ENCODE measurements at regions not wholly inside any gene's neighbourhood (a gene's known extent, or its start where the extent isn't known, plus 50 kb on each side); places are given as distances from the start of the nearest gene placed in this dataset.

GRCh38 chr6:116992546-116992945, 115.5 kb downstream of the RFX6 start:
- H3K4me3 ChIP-seq (ENCODE audit: insufficient read depth in 1 of 2, low read depth in 1 of 2, low read length in 2 of 2): no peak overlapping the region
- H2BK5ac ChIP-seq (ENCODE audit: low read depth, low read length, poor library complexity, severe bottlenecking): no peak overlapping the region
- no peak overlapping the region for H3K23ac ChIP-seq (ENCODE audit: low read length in 2 of 2)
- no peak overlapping the region for H2AFZ ChIP-seq (ENCODE audit: low read depth, low read length)
- H3K9me3 ChIP-seq (ENCODE audit: control insufficient read depth, low read length): no peaks in the 10 kb centered on the region
- no peak overlapping the region for H3K4ac ChIP-seq (ENCODE audit: low read depth in 1 of 2, low read length in 2 of 2)
- H3K4me1 ChIP-seq (ENCODE audit: control insufficient read depth, insufficient read depth, low read depth, low read length): no peaks in the 10 kb centered on the region
- H2BK15ac ChIP-seq (ENCODE audit: low read depth, poor library complexity, severe bottlenecking): no peak overlapping the region
- H4K91ac ChIP-seq (ENCODE audit: low read length): no peak overlapping the region
- no peak overlapping the region for H3K4me2 ChIP-seq (ENCODE audit: low read length, poor library complexity, severe bottlenecking)
- H2BK120ac ChIP-seq (ENCODE audit: low read depth, low read length): no peak overlapping the region
- H3K14ac ChIP-seq (ENCODE audit: low read length in 2 of 2): no peak overlapping the region
- H3K79me1 ChIP-seq (replicated peaks; ENCODE audit: low read length, poor library complexity, severe bottlenecking): no peaks in the 10 kb centered on the region
- no peak overlapping the region for H3K18ac ChIP-seq (ENCODE audit: low read depth in 1 of 2, low read length in 2 of 2)
- no peaks in the 10 kb centered on the region for H3K36me3 ChIP-seq (ENCODE audit: control insufficient read depth in 1 of 2, insufficient read depth in 2 of 2, low read depth in 1 of 2, low read length in 2 of 2)
- H3K9ac ChIP-seq (ENCODE audit: low read length): no peak overlapping the region
- H3K27ac ChIP-seq (ENCODE audit: low read length, poor library complexity, severe bottlenecking): no peak overlapping the region
- H4K8ac ChIP-seq (ENCODE audit: low read length): no peak overlapping the region
- H3K27me3 ChIP-seq (ENCODE audit: control insufficient read depth in 1 of 2, insufficient read depth in 1 of 2, low read length in 2 of 2): no peaks in the 10 kb centered on the region
- no peak overlapping the region for H2BK12ac ChIP-seq (ENCODE audit: low read length in 2 of 2)
- no peak for DNase-seq
- H2AK5ac ChIP-seq (ENCODE audit: low read length, severe bottlenecking): no peak overlapping the region

- Histone ChIP-seq H2BK5ac (ENCODE audit: low read depth, low read length, poor library complexity, severe bottlenecking) (no peak overlapping the region), H3K4me1 (ENCODE audit: control insufficient read depth, insufficient read depth, low read depth, low read length) (no peaks in the 10 kb centered on the region), H3K4me3 (ENCODE audit: insufficient read depth in 1 of 2, low read depth in 1 of 2, low read length in 2 of 2) (no peak overlapping the region), H3K27me3 (ENCODE audit: control insufficient read depth in 1 of 2, insufficient read depth in 1 of 2, low read length in 2 of 2) (no peaks in the 10 kb centered on the region), H4K91ac (ENCODE audit: low read length) (no peak overlapping the region), H3K9ac (ENCODE audit: low read length) (no peak overlapping the region), H2AFZ (ENCODE audit: low read depth, low read length) (no peak overlapping the region), H4K8ac (ENCODE audit: low read length) (no peak overlapping the region), H3K9me3 (ENCODE audit: control insufficient read depth, low read length) (no peaks in the 10 kb centered on the region), H3K14ac (ENCODE audit: low read length in 2 of 2) (no peak overlapping the region), H3K23ac (ENCODE audit: low read length in 2 of 2) (no peak overlapping the region), H2AK5ac (ENCODE audit: low read length, severe bottlenecking) (no peak overlapping the region), H3K4me2 (ENCODE audit: low read length, poor library complexity, severe bottlenecking) (no peak overlapping the region), H3K79me1 (replicated peaks; ENCODE audit: low read length, poor library complexity, severe bottlenecking) (no peaks in the 10 kb centered on the region), H2BK15ac (ENCODE audit: low read depth, poor library complexity, severe bottlenecking) (no peak overlapping the region), H3K18ac (ENCODE audit: low read depth in 1 of 2, low read length in 2 of 2) (no peak overlapping the region), H2BK12ac (ENCODE audit: low read length in 2 of 2) (no peak overlapping the region), H3K27ac (ENCODE audit: low read length, poor library complexity, severe bottlenecking) (no peak overlapping the region), H2BK120ac (ENCODE audit: low read depth, low read length) (no peak overlapping the region), H3K4ac (ENCODE audit: low read depth in 1 of 2, low read length in 2 of 2) (no peak overlapping the region), H3K36me3 (ENCODE audit: control insufficient read depth in 1 of 2, insufficient read depth in 2 of 2, low read depth in 1 of 2, low read length in 2 of 2) (no peaks in the 10 kb centered on the region)
- no peak for DNase-seq
- WGBS: 86% methylated on average over 4 of the region's 5 CpGs
Observed at GRCh38 chr6:116994447-116994846, 117.4 kb downstream of the RFX6 start.

GRCh38 chr6:116996842-116997241, 119.8 kb downstream of the RFX6 start:
- Histone ChIP-seq H2AFZ (ENCODE audit: low read depth, low read length) (no peak overlapping the region), H3K4me2 (ENCODE audit: low read length, poor library complexity, severe bottlenecking) (no peak overlapping the region), H4K91ac (ENCODE audit: low read length) (no peak overlapping the region), H3K23ac (ENCODE audit: low read length in 2 of 2) (no peak overlapping the region), H3K14ac (ENCODE audit: low read length in 2 of 2) (no peak overlapping the region), H3K27me3 (ENCODE audit: control insufficient read depth in 1 of 2, insufficient read depth in 1 of 2, low read length in 2 of 2) (no peaks in the 10 kb centered on the region), H3K18ac (ENCODE audit: low read depth in 1 of 2, low read length in 2 of 2) (no peak overlapping the region), H3K9me3 (ENCODE audit: control insufficient read depth, low read length) (no peaks in the 10 kb centered on the region), H4K8ac (ENCODE audit: low read length) (no peak overlapping the region), H2BK120ac (ENCODE audit: low read depth, low read length) (no peak overlapping the region), H3K36me3 (ENCODE audit: control insufficient read depth in 1 of 2, insufficient read depth in 2 of 2, low read depth in 1 of 2, low read length in 2 of 2) (no peaks in the 10 kb centered on the region), H3K4me1 (ENCODE audit: control insufficient read depth, insufficient read depth, low read depth, low read length) (no peaks in the 10 kb centered on the region), H2BK12ac (ENCODE audit: low read length in 2 of 2) (no peak overlapping the region), H2BK15ac (ENCODE audit: low read depth, poor library complexity, severe bottlenecking) (no peak overlapping the region), H3K27ac (ENCODE audit: low read length, poor library complexity, severe bottlenecking) (no peak overlapping the region), H3K79me1 (replicated peaks; ENCODE audit: low read length, poor library complexity, severe bottlenecking) (no peaks in the 10 kb centered on the region), H3K4me3 (ENCODE audit: insufficient read depth in 1 of 2, low read depth in 1 of 2, low read length in 2 of 2) (no peak overlapping the region), H2BK5ac (ENCODE audit: low read depth, low read length, poor library complexity, severe bottlenecking) (no peak overlapping the region), H2AK5ac (ENCODE audit: low read length, severe bottlenecking) (no peak overlapping the region), H3K4ac (ENCODE audit: low read depth in 1 of 2, low read length in 2 of 2) (no peak overlapping the region), H3K9ac (ENCODE audit: low read length) (no peak overlapping the region)
- WGBS: 64% methylated on average over 5 of the region's 5 CpGs
- no peak for DNase-seq

GRCh38 chr6:116997496-116997895, 120.5 kb downstream of the RFX6 start:
- no peak for DNase-seq
- Histone ChIP-seq H3K27ac (ENCODE audit: low read length, poor library complexity, severe bottlenecking) (no peak overlapping the region), H3K4me3 (ENCODE audit: insufficient read depth in 1 of 2, low read depth in 1 of 2, low read length in 2 of 2) (no peak overlapping the region), H3K4me1 (ENCODE audit: control insufficient read depth, insufficient read depth, low read depth, low read length) (no peaks in the 10 kb centered on the region), H4K91ac (ENCODE audit: low read length) (no peak overlapping the region), H3K36me3 (ENCODE audit: control insufficient read depth in 1 of 2, insufficient read depth in 2 of 2, low read depth in 1 of 2, low read length in 2 of 2) (no peaks in the 10 kb centered on the region), H3K9me3 (ENCODE audit: control insufficient read depth, low read length) (no peaks in the 10 kb centered on the region), H2BK5ac (ENCODE audit: low read depth, low read length, poor library complexity, severe bottlenecking) (no peak overlapping the region), H3K14ac (ENCODE audit: low read length in 2 of 2) (no peak overlapping the region), H3K23ac (ENCODE audit: low read length in 2 of 2) (no peak overlapping the region), H2AFZ (ENCODE audit: low read depth, low read length) (no peak overlapping the region), H3K9ac (ENCODE audit: low read length) (no peak overlapping the region), H3K27me3 (ENCODE audit: control insufficient read depth in 1 of 2, insufficient read depth in 1 of 2, low read length in 2 of 2) (no peaks in the 10 kb centered on the region), H3K18ac (ENCODE audit: low read depth in 1 of 2, low read length in 2 of 2) (no peak overlapping the region), H2BK15ac (ENCODE audit: low read depth, poor library complexity, severe bottlenecking) (no peak overlapping the region), H3K4ac (ENCODE audit: low read depth in 1 of 2, low read length in 2 of 2) (no peak overlapping the region), H2AK5ac (ENCODE audit: low read length, severe bottlenecking) (no peak overlapping the region), H2BK12ac (ENCODE audit: low read length in 2 of 2) (no peak overlapping the region), H4K8ac (ENCODE audit: low read length) (no peak overlapping the region), H3K4me2 (ENCODE audit: low read length, poor library complexity, severe bottlenecking) (no peak overlapping the region), H2BK120ac (ENCODE audit: low read depth, low read length) (no peak overlapping the region), H3K79me1 (replicated peaks; ENCODE audit: low read length, poor library complexity, severe bottlenecking) (no peaks in the 10 kb centered on the region)
- 64% methylated on average over 6 of the region's 6 CpGs for WGBS
